GM12878 (cell line): ENCODE measurements at regions not wholly inside any gene's neighbourhood (a gene's known extent, or its start where the extent isn't known, plus 50 kb on each side); places are given as distances from the start of the nearest gene placed in this dataset.

ENCODE experiments used
- ATAC-seq: fragments of 200-7000 bp; cut with Tn5 transposase; 3 replicates; pipeline ENCODE4 v1.9.1; 2020; ENCODE audit warnings: mild to moderate bottlenecking, moderate library complexity
- BruUV-seq: library from RNA; stranded (reverse); fragments of 400-500 nt; replicated peaks from 2 replicates; lab custom pipeline; 2021; lab: Mats Ljungman, UMichigan
- CTCF ChIA-PET: fragments of 300-600 bp; sonication (Branson Sonifier 250); formaldehyde crosslinking; extraction: SDS; loops from one replicate; lab custom pipeline; 2021; ENCODE audit warnings: inconsistent platforms; lab: Yijun Ruan, JAX
- POLR2A ChIA-PET: fragments of 350-600 bp; formaldehyde crosslinking; extraction: SDS; loops from one replicate; lab custom pipeline; 2021; ENCODE audit warnings: inconsistent platforms; lab: Charles Lee
- RAD21 ChIA-PET: fragments of 300-600 bp; sonication (Branson Sonifier 250); formaldehyde crosslinking; loops from one replicate; lab custom pipeline; 2023; ENCODE audit warnings: antibody characterized with exemption; ENCODE audit not compliant: unreplicated experiment; lab: Charles Lee
- SMC1A ChIA-PET: fragments of 300-600 bp; sonication (Branson Sonifier 250); formaldehyde crosslinking; loops from one replicate; lab custom pipeline; 2023; ENCODE audit not compliant: unreplicated experiment, uncharacterized antibody; lab: Charles Lee
- DNase-seq: peaks from one replicate; pipeline ENCODE4 v3.0.0-alpha.2; 2011; ENCODE audit warnings: low read depth, low spot score
- FAIRE-seq: peaks from 3 replicates; lab custom pipeline; 2011; peaks lifted over from hg19 to GRCh38; lab: Jason Lieb, UNC
- H2AFZ ChIP-seq: 2 replicates; pipeline ENCODE4 v1.6.0; 2011; ENCODE audit warnings: low read depth, low read length, control low read depth; ENCODE audit not compliant: control insufficient read depth
- H3K27ac ChIP-seq: 2 replicates; pipeline ENCODE4 v1.5.1; 2011; ENCODE audit warnings: control low read depth; ENCODE audit not compliant: control insufficient read depth, insufficient read depth
- H3K27me3 ChIP-seq, 2 experiments: replicated peaks in 1 of 2; 2 replicates each; pipeline versions ENCODE4 v1.6.0 to v1.6.1; 2011; ENCODE audit warnings: low read length in 1 of 2; ENCODE audit not compliant: control insufficient read depth in 2 of 2, insufficient read depth in 2 of 2
- H3K36me3 ChIP-seq, 2 experiments: 2 replicates each; pipeline ENCODE4 v1.5.1; 2011; ENCODE audit warnings: low read length in 1 of 2; ENCODE audit not compliant: control insufficient read depth in 2 of 2, insufficient read depth in 2 of 2
- H3K4me1 ChIP-seq: 2 replicates; pipeline ENCODE4 v1.6.1; 2011; ENCODE audit warnings: mild to moderate bottlenecking, low read length, moderate library complexity, mixed read lengths; ENCODE audit not compliant: control insufficient read depth, insufficient read depth
- H3K4me2 ChIP-seq: 2 replicates; pipeline ENCODE4 v1.6.0; 2011; ENCODE audit warnings: control low read depth; ENCODE audit not compliant: control insufficient read depth, insufficient read depth
- H3K4me3 ChIP-seq: fragments of 200-600 bp; sonication (generic); 2 replicates; pipeline ENCODE4 v1.5.1; 2016
- H3K79me2 ChIP-seq: 2 replicates; pipeline ENCODE4 v1.6.0; 2011; ENCODE audit warnings: low read length; ENCODE audit not compliant: control insufficient read depth, insufficient read depth
- H3K9ac ChIP-seq: 2 replicates; pipeline ENCODE4 v1.8.0; 2011; ENCODE audit warnings: low read length, control low read depth, mixed read lengths; ENCODE audit not compliant: control insufficient read depth, insufficient read depth
- H3K9me3 ChIP-seq: replicated peaks from 3 replicates; pipeline ENCODE4 v1.5.1; 2011; ENCODE audit warnings: mild to moderate bottlenecking, low read length; ENCODE audit not compliant: control insufficient read depth, insufficient read depth
- H4K20me1 ChIP-seq: 2 replicates; pipeline ENCODE4 v1.6.0; 2011; ENCODE audit not compliant: control insufficient read depth, insufficient read depth
- EP300 ChIP-seq, 2 experiments: fragments of 150-350 bp in 1 of 2; IDR thresholded peaks; 2 replicates each; pipeline ENCODE4 v1.6.1; 2011 to 2012; ENCODE audit warnings: low read depth in 2 of 2, low read length in 2 of 2, borderline replicate concordance in 1 of 2, improper control_type of control experiment in 1 of 2, inconsistent platforms in 1 of 2; ENCODE audit not compliant: control insufficient read depth in 1 of 2
- HDAC2 ChIP-seq: fragments of 200-600 bp; sonication (generic); IDR thresholded peaks from 2 replicates; pipeline ENCODE4 v1.6.1; 2017
- KLF5 ChIP-seq: fragments of 450-650 bp; IDR thresholded peaks from 2 replicates; pipeline ENCODE4 v1.6.1; 2014; ENCODE audit warnings: mild to moderate bottlenecking; ENCODE audit not compliant: partially characterized antibody
- NFYB ChIP-seq: IDR thresholded peaks from 2 replicates; pipeline ENCODE4 v1.6.1; 2011; ENCODE audit warnings: low read depth, mild to moderate bottlenecking, low read length, improper control_type of control experiment, moderate library complexity; ENCODE audit not compliant: insufficient read depth
- NRF1 ChIP-seq: conservative IDR thresholded peaks from 2 replicates; pipeline ENCODE4 v1.6.1; 2011; ENCODE audit warnings: mild to moderate bottlenecking, low read depth, low read length, improper control_type of control experiment
- PAX5 ChIP-seq: IDR thresholded peaks from 2 replicates; pipeline ENCODE4 v1.6.1; 2011; ENCODE audit warnings: low read depth, low read length, borderline replicate concordance
- PKNOX1 ChIP-seq: fragments of 450-650 bp; IDR thresholded peaks from 2 replicates; pipeline ENCODE4 v1.6.1; 2016; ENCODE audit warnings: mild to moderate bottlenecking
- POLR2AphosphoS5 ChIP-seq: IDR thresholded peaks from 2 replicates; pipeline ENCODE4 v1.6.1; 2011; ENCODE audit warnings: mild to moderate bottlenecking, low read length, inconsistent platforms
- POU2F2 ChIP-seq: IDR thresholded peaks from 3 replicates; pipeline ENCODE4 v1.6.1; 2011; ENCODE audit warnings: low read depth, mild to moderate bottlenecking, low read length, borderline replicate concordance
- RELB ChIP-seq: fragments of 450-650 bp; IDR thresholded peaks from 2 replicates; pipeline ENCODE4 v1.6.1; 2017; ENCODE audit warnings: low read depth, mild to moderate bottlenecking, moderate library complexity
- SIX5 ChIP-seq: IDR thresholded peaks from 2 replicates; pipeline ENCODE4 v1.6.1; 2011; ENCODE audit warnings: mild to moderate bottlenecking, low read depth, low read length, moderate library complexity; ENCODE audit not compliant: severe bottlenecking
- SPI1 ChIP-seq: IDR thresholded peaks from 2 replicates; pipeline ENCODE4 v1.6.1; 2011; ENCODE audit warnings: low read depth, mild to moderate bottlenecking, low read length, moderate library complexity, borderline replicate concordance; ENCODE audit not compliant: insufficient read depth
- ZBED1 ChIP-seq: IDR thresholded peaks from 2 replicates; pipeline ENCODE4 v1.6.1; 2016; ENCODE audit warnings: borderline replicate concordance
- ZNF592 ChIP-seq: fragments of 450-650 bp; IDR thresholded peaks from 2 replicates; pipeline ENCODE4 v1.6.1; 2017; ENCODE audit warnings: mild to moderate bottlenecking, moderate library complexity
- WGBS: methylation state at CpG from one replicate; pipeline ENCODE4 v1.1.6; 2016; ENCODE audit warnings: low lambda C conversion rate; ENCODE audit not compliant: insufficient replicate concordance, insufficient coverage; ENCODE audit errors: missing lambda C conversion rate; 5-methylcytosine and 5-hydroxymethylcytosine counted together
- in situ Hi-C: fragments of 300-500 bp; cut with MboI; formaldehyde crosslinking; loops from 9 replicates; pipeline ENCODE4 v1.14.3; 2018; ENCODE audit warnings: mixed read lengths
- intact Hi-C: fragments of 100-400 bp; cut with micrococcal nuclease; formaldehyde crosslinking; loops from one replicate; pipeline ENCODE4 v1.14.2; 2022; ENCODE audit not compliant: unreplicated experiment

GRCh38 chr16:55082591-55082976 is 151.9 kb downstream of the IRX5 start:
- no peak overlapping the region for H2AFZ ChIP-seq
- RAD21 ChIA-PET, result no interaction called here
- in situ Hi-C loops, result no loop called here
- no peak overlapping the region for H3K4me3 ChIP-seq
- H3K36me3 ChIP-seq, result no peaks in the 10 kb centered on the region
- 27% methylated on average over 5 of the region's 5 CpGs for WGBS
- TF ChIP-seq NFYB, result no peak
- TF ChIP-seq ZBED1, result no peak
- no peak for TF ChIP-seq NRF1
- no peak for TF ChIP-seq EP300 (IDR thresholded peaks at IDR 0.05; ENCODE audit: borderline replicate concordance in 1 of 2, control insufficient read depth in 1 of 2, low read depth in 2 of 2, low read length in 2 of 2)
- no peak for TF ChIP-seq ZNF592
- TF ChIP-seq RELB, result no peak
- no peak for TF ChIP-seq POU2F2
- no peak for TF ChIP-seq KLF5
- TF ChIP-seq HDAC2, result no peak
- no peak for TF ChIP-seq PAX5
- TF ChIP-seq POLR2AphosphoS5, result no peak
- no peak for TF ChIP-seq SPI1
- TF ChIP-seq PKNOX1, result no peak
- TF ChIP-seq SIX5, result no peak
- H3K27me3 ChIP-seq, result no peaks in the 10 kb centered on the region; a peak in 1 of 4 replicates
- no peak for ATAC-seq
- POLR2A ChIA-PET, result no interaction called here
- no peak overlapping the region for H3K4me2 ChIP-seq
- no peaks in the 10 kb centered on the region for H4K20me1 ChIP-seq
- no peak overlapping the region for H3K27ac ChIP-seq
- no peak overlapping the region for H3K9ac ChIP-seq
- FAIRE-seq, result no peak
- BruUV-seq, result no TSS peak
- no peaks in the 10 kb centered on the region for H3K4me1 ChIP-seq
- no peaks in the 10 kb centered on the region for H3K79me2 ChIP-seq
- CTCF ChIA-PET, result interaction anchor here (0.7 kb wide), 1 partner anchor 320 kb away, joined by 5 read pairs; no protein-coding TSS in a partner anchor
- SMC1A ChIA-PET, result no interaction called here
- H3K9me3 ChIP-seq, result no peaks in the 10 kb centered on the region
- DNase-seq, result no peak
- intact Hi-C loops, result no loop called here
